ENCODE measurements at regions not wholly inside any gene's neighbourhood (a gene's known extent, or its start where the extent isn't known, plus 50 kb on each side); places are given as distances from the start of the nearest gene placed in this dataset.

DNA sequence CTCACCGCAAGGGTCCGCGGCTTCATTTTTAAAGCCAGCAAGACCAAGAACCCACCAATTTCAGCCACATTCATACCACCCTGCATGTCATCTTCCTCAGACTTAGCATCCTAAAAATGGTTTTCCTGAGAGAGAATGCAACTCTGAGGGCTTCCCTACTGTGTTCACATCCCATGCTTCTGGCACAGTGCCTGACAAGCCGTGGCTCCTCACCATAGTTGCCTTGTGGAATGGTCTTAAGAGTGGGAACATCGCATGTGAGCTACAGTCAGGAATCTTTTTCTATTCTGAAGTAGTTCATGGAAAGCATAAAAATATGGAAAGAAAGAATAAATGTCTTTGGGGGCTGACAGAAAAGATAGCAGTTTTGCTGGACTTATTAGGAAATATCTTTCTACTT, 120.3 kb downstream of the RAP2B start (continued):
- TF ChIP-seq, protein P1, sequence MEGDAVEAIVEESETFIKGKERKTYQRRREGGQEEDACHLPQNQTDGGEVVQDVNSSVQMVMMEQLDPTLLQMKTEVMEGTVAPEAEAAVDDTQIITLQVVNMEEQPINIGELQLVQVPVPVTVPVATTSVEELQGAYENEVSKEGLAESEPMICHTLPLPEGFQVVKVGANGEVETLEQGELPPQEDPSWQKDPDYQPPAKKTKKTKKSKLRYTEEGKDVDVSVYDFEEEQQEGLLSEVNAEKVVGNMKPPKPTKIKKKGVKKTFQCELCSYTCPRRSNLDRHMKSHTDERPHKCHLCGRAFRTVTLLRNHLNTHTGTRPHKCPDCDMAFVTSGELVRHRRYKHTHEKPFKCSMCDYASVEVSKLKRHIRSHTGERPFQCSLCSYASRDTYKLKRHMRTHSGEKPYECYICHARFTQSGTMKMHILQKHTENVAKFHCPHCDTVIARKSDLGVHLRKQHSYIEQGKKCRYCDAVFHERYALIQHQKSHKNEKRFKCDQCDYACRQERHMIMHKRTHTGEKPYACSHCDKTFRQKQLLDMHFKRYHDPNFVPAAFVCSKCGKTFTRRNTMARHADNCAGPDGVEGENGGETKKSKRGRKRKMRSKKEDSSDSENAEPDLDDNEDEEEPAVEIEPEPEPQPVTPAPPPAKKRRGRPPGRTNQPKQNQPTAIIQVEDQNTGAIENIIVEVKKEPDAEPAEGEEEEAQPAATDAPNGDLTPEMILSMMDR (IDR thresholded peaks at IDR 0.05) = no peak
- no peak for TF ChIP-seq CHD2 (IDR thresholded peaks at IDR 0.05; ENCODE audit: low read length, partially characterized antibody)

DNA sequence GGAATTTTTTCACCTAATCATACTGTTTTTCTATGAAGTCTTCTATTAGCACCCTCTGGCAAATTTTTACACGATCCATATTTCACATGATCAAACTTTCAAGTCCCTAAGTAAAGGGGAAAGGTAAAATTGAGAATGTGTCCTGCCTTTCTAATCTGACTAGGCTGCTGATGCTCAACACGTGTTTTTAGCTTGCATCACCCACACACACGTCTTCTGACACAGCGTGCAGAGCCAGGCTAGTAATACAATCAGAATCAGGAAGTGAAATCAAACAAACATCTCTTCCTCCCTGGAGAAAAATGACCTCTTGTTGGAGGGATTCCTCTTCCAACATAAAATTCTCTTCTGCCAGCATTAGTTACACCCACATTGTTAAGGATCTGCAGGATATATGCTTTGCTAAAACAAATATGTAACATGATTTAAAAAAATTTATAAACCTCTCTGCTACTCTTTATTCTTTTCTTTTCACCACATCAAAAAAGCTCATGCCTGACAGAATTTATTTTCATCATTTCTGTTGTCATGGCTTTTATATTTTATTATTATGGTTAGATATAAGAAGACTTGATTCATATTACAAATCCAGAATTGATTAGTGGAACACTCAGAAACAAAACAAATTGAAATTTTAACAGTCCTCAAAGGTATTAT, 122.4 kb downstream of the RAP2B start:
- Histone ChIP-seq H3K9me3 (no peaks in the 10 kb centered on the region), H3K4me2 (peak overlapping the region; percentile 44), H3K4me3 (no peak overlapping the region), H3K4me1 (peaks cover 24% of the 10 kb centered on the region), H3K27ac (peak overlapping the region; percentile 59 to 78)
- ChIA-PET CTCF (interaction anchor here (0.8 to 1.1 kb wide), 2 partner anchors 123 to 241 kb away, joined by 3 read pairs; no protein-coding TSS in a partner anchor), POLR2A (interaction anchor here (1.0 to 1.2 kb wide), 2 partner anchors 116 to 123 kb away, joined by 3 to 7 read pairs; no protein-coding TSS in a partner anchor)
- DNase-seq (ENCODE audit: low read depth in 1 of 2, low spot score in 1 of 2) (peak; percentile 49 to 86), ATAC-seq (peak; percentile 92 to 94), FAIRE-seq (peak; percentile 70)
- TF ChIP-seq, protein P2, sequence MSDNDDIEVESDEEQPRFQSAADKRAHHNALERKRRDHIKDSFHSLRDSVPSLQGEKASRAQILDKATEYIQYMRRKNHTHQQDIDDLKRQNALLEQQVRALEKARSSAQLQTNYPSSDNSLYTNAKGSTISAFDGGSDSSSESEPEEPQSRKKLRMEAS (IDR thresholded peaks at IDR 0.05) = peak; percentile 92
- TF ChIP-seq, protein P3, sequence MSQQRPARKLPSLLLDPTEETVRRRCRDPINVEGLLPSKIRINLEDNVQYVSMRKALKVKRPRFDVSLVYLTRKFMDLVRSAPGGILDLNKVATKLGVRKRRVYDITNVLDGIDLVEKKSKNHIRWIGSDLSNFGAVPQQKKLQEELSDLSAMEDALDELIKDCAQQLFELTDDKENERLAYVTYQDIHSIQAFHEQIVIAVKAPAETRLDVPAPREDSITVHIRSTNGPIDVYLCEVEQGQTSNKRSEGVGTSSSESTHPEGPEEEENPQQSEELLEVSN (IDR thresholded peaks at IDR 0.05; ENCODE audit: borderline replicate concordance, low read depth) = peak; percentile 39; the same call in 1 of the 2 replicates
- TF ChIP-seq CEBPB (IDR thresholded peaks at IDR 0.05) (peak; percentile 16 to 73; a peak in 1 of 4 replicates), CHD4 (IDR thresholded peaks at IDR 0.05; ENCODE audit: borderline replicate concordance) (no peak), FOSL2 (IDR thresholded peaks at IDR 0.05) (no peak), FOSL2 (CRISPR knock-in tag; IDR thresholded peaks at IDR 0.05) (peak; percentile 60), KDM5A (IDR thresholded peaks at IDR 0.05) (no peak)
- TF ChIP-seq, protein P4, sequence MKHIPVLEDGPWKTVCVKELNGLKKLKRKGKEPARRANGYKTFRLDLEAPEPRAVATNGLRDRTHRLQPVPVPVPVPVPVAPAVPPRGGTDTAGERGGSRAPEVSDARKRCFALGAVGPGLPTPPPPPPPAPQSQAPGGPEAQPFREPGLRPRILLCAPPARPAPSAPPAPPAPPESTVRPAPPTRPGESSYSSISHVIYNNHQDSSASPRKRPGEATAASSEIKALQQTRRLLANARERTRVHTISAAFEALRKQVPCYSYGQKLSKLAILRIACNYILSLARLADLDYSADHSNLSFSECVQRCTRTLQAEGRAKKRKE (CRISPR knock-in tag; IDR thresholded peaks at IDR 0.05; ENCODE audit: low read depth) = no peak
- TF ChIP-seq, protein P5, sequence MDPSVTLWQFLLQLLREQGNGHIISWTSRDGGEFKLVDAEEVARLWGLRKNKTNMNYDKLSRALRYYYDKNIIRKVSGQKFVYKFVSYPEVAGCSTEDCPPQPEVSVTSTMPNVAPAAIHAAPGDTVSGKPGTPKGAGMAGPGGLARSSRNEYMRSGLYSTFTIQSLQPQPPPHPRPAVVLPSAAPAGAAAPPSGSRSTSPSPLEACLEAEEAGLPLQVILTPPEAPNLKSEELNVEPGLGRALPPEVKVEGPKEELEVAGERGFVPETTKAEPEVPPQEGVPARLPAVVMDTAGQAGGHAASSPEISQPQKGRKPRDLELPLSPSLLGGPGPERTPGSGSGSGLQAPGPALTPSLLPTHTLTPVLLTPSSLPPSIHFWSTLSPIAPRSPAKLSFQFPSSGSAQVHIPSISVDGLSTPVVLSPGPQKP (IDR thresholded peaks at IDR 0.05; ENCODE audit: low read depth, low read length) = no peak
- WGBS (ENCODE audit: missing lambda C conversion rate) = 5% methylated on average over 4 of the region's 4 CpGs

DNA sequence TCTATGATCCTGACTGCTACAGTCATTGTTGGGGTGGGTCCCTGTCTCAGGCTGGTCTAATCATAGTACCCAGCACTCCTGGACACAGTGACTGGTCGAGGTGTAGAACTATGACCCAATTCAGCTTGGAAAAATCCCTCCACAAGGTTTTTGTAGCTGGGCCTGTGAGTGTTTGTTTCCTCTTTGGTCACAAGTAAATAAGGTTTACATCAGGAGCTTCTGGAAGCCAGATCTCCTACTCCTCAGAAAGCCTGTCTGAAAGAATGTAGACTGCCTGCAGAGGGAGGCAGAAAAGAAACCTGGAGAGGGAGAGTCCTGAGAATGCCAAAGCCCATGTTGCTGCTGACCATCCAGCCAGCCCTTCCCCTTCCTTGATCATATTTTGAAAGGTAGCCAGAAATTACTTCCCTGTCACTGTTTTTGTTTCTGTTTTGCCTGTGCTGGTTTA, 123.2 kb downstream of the RAP2B start:
- Histone ChIP-seq H3K4me3 (no peak overlapping the region), H3K9me3 (no peaks in the 10 kb centered on the region), H3K4me2 (peak overlapping the region; percentile 35; the same call in 2 of the 3 replicates), H3K4me1 (peaks cover 29% of the 10 kb centered on the region), H3K27ac (peak overlapping the region; percentile 52 to 81)
- peak in 1 of 2 experiments; percentile 25 for DNase-seq (ENCODE audit: low read depth in 1 of 2, low spot score in 1 of 2)
- ChIA-PET POLR2A (interaction anchor here (1.1 kb wide), 1 partner anchor 124 kb away, joined by 3 read pairs; no protein-coding TSS in a partner anchor), CTCF (interaction anchor here (1.1 kb wide), 1 partner anchor 124 kb away, joined by 3 read pairs; no protein-coding TSS in a partner anchor)
- no peak for TF ChIP-seq HEYL (CRISPR knock-in tag; IDR thresholded peaks at IDR 0.05)
- TF ChIP-seq ESRRA (IDR thresholded peaks at IDR 0.05; ENCODE audit: borderline replicate concordance, low read length) = no peak
- TF ChIP-seq FOSB (CRISPR knock-in tag; IDR thresholded peaks at IDR 0.05) = no peak
- no peak for TF ChIP-seq KDM5A (IDR thresholded peaks at IDR 0.05)
- TF ChIP-seq POLR2A (IDR thresholded peaks at IDR 0.05; ENCODE audit: low read length) = no peak
- ATAC-seq = peak in 1 of 2 experiments; percentile 73; a peak in 3 of 6 replicates
- FAIRE-seq = no peak
- 20% methylated on average over 1 of the region's 1 CpG for WGBS (ENCODE audit: missing lambda C conversion rate)

Data from A549 (cell line).